Pancreas (tissue), 10 donors: ENCODE measurements at regions not wholly inside any gene's neighbourhood (a gene's known extent, or its start where the extent isn't known, plus 50 kb on each side); places are given as distances from the start of the nearest gene placed in this dataset.

Experiments
- ATAC-seq, 4 donors: fragments of 200-7000 bp; cut with Tn5 transposase; one replicate each; pipeline versions ENCODE4 v1.8.0 to v1.9.1; 2020; ENCODE audit warnings: mild to moderate bottlenecking in 4 of 4, moderate library complexity in 4 of 4
- DNase-seq, 6 donors: peaks; one replicate each; pipeline ENCODE4 v3.0.0-alpha.2; 2020
- FAIRE-seq: peaks from 2 replicates; lab custom pipeline; 2012; peaks lifted over from hg19 to GRCh38; lab: Jason Lieb, UNC
- H3K27ac ChIP-seq, 4 donors: fragments of 200-600 bp; sonication (generic); 1 replicate in 3 of 4; 2 replicates in 1 of 4; pipeline versions ENCODE4 v1.5.0 to v1.8.0; 2020
- H3K27me3 ChIP-seq, 4 donors: fragments of 200-600 bp; one replicate each; pipeline ENCODE4 v1.8.0; 2021
- H3K36me3 ChIP-seq, 3 donors: fragments of 200-600 bp; sonication (generic) in 1 of 3; one replicate each; pipeline versions ENCODE4 v1.5.0 to v1.8.0; 2020 to 2021
- H3K4me1 ChIP-seq, 3 donors: fragments of 200-600 bp; one replicate each; pipeline ENCODE4 v1.8.0; 2021
- H3K4me3 ChIP-seq, 4 donors: fragments of 200-600 bp; sonication (generic) in 2 of 4; one replicate each; pipeline versions ENCODE4 v1.5.0 to v1.8.0; 2020 to 2021
- H3K9me3 ChIP-seq, 4 donors: fragments of 200-600 bp; one replicate each; pipeline ENCODE4 v1.8.0; 2021
- WGBS, 2 donors: extraction: QIAGEN DNeasy Blood & Tissue Kit; methylation state at CpG; one replicate each; pipeline ENCODE4 v1.1.7; 2013; 5-methylcytosine and 5-hydroxymethylcytosine counted together
- intact Hi-C, 3 donors: fragments of 100-400 bp; cut with DNase I; formaldehyde crosslinking; loops; one replicate each; pipeline versions ENCODE4 v1.11.1 to v1.14.2; 2022
- TF ChIP-seq, protein P1 (sequence below), 4 donors: fragments of 200-600 bp; sonication (generic) in 3 of 4; IDR thresholded peaks; one replicate each; pipeline versions ENCODE4 v1.5.0 to v1.8.0; 2021; ENCODE audit warnings: antibody characterized with exemption in 4 of 4
- donor health status: healthy with polysubstance abuse.
- donor health status: DM: no; HTN: no; CAD: no; lungs with moderate emphysema.
- donor health status: DM: no; HTN: no; CAD: no.
- donor health status: control.
- donor health status: control.
- donor health status: Bipolar disorder and iron deficiency.
- donor health status: DM: yes; HTN: yes; CAD: no.
- donor health status: DM: no; HTN: no; CAD: no.
- donor health status: DM: no; HTN: no; CAD: no.
- donor health status: DM: yes; HTN: yes; CAD: no.

- Histone ChIP-seq H3K4me3 (no peak overlapping the region), H3K4me1 (no peaks in the 10 kb centered on the region), H3K36me3 (no peaks in the 10 kb centered on the region), H3K9me3 (peaks cover 0 to 3% (median 0%) of the 10 kb centered on the region in 4 donors), H3K27me3 (no peaks in the 10 kb centered on the region), H3K27ac (no peak overlapping the region)
- ATAC-seq, result no peak
- intact Hi-C loops, result no loop called here
- TF ChIP-seq, protein P1, sequence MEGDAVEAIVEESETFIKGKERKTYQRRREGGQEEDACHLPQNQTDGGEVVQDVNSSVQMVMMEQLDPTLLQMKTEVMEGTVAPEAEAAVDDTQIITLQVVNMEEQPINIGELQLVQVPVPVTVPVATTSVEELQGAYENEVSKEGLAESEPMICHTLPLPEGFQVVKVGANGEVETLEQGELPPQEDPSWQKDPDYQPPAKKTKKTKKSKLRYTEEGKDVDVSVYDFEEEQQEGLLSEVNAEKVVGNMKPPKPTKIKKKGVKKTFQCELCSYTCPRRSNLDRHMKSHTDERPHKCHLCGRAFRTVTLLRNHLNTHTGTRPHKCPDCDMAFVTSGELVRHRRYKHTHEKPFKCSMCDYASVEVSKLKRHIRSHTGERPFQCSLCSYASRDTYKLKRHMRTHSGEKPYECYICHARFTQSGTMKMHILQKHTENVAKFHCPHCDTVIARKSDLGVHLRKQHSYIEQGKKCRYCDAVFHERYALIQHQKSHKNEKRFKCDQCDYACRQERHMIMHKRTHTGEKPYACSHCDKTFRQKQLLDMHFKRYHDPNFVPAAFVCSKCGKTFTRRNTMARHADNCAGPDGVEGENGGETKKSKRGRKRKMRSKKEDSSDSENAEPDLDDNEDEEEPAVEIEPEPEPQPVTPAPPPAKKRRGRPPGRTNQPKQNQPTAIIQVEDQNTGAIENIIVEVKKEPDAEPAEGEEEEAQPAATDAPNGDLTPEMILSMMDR (IDR thresholded peaks at IDR 0.05), result no peak
- no peak for DNase-seq
- FAIRE-seq, result no peak
- 84% methylated on average over 2 of the region's 2 CpGs for WGBS, 2 donors
Measured at GRCh38 chr11:30811226-30811755, 225.1 kb upstream of the MPPED2 start.

DNA sequence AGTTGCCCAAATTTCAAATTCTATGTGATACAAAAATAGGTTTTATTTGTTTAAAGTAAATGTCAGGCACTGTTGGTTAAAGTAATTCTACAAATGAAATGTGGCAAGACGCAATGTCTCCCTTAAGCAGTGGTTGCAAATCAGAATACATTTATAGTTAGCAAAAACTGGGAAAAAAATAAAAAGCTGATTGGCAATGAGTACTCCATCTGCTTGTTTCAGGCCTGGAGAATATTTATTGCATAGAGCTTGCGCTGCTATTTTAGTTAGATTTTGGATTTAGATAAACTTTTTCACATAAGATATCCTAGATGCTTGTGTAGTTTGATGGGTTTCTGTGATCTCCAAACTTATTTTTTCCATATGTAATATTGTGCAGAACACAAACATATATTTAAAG, 224.0 kb upstream of the MPPED2 start:
- peaks cover 0 to 3% (median 0%) of the 10 kb centered on the region in 4 donors for H3K9me3 ChIP-seq
- TF ChIP-seq, protein P1 (IDR thresholded peaks at IDR 0.05), result no peak
- ATAC-seq (no peak), DNase-seq (no peak), FAIRE-seq (no peak)
- no peak overlapping the region for H3K4me3 ChIP-seq
- H3K27me3 ChIP-seq, result no peaks in the 10 kb centered on the region
- H3K4me1 ChIP-seq, result no peaks in the 10 kb centered on the region
- WGBS, 2 donors, result 95 to 99% methylated on average over 2 of the region's 2 CpGs
- no peaks in the 10 kb centered on the region for H3K36me3 ChIP-seq
- intact Hi-C loops, result no loop called here
- H3K27ac ChIP-seq, result no peak overlapping the region

- intact Hi-C loops, result no loop called here
Measured at GRCh38 chr11:30801357-30801756, 215.2 kb upstream of the MPPED2 start.

GRCh38 chr11:30800904-30801303, 214.8 kb upstream of the MPPED2 start:
- DNase-seq, result no peak
- Histone ChIP-seq H3K4me3 (no peak overlapping the region), H3K9me3 (no peaks in the 10 kb centered on the region), H3K36me3 (no peaks in the 10 kb centered on the region), H3K4me1 (no peaks in the 10 kb centered on the region), H3K27ac (no peak overlapping the region), H3K27me3 (no peaks in the 10 kb centered on the region)
- no peak for FAIRE-seq
- no peak for ATAC-seq
- TF ChIP-seq, protein P1 (IDR thresholded peaks at IDR 0.05), result no peak
- intact Hi-C loops, result no loop called here

More at GRCh38 chr11:30801357-30801756, 215.2 kb upstream of the MPPED2 start:
- FAIRE-seq (no peak), ATAC-seq (no peak), DNase-seq (no peak)
- WGBS, 2 donors, result 24 to 42% methylated on average over 4 of the region's 4 CpGs
- TF ChIP-seq, protein P1 (IDR thresholded peaks at IDR 0.05), result no peak
- Histone ChIP-seq H3K27ac (no peak overlapping the region), H3K4me3 (no peak overlapping the region), H3K36me3 (no peaks in the 10 kb centered on the region), H3K27me3 (no peaks in the 10 kb centered on the region), H3K4me1 (no peaks in the 10 kb centered on the region), H3K9me3 (no peaks in the 10 kb centered on the region)

DNA sequence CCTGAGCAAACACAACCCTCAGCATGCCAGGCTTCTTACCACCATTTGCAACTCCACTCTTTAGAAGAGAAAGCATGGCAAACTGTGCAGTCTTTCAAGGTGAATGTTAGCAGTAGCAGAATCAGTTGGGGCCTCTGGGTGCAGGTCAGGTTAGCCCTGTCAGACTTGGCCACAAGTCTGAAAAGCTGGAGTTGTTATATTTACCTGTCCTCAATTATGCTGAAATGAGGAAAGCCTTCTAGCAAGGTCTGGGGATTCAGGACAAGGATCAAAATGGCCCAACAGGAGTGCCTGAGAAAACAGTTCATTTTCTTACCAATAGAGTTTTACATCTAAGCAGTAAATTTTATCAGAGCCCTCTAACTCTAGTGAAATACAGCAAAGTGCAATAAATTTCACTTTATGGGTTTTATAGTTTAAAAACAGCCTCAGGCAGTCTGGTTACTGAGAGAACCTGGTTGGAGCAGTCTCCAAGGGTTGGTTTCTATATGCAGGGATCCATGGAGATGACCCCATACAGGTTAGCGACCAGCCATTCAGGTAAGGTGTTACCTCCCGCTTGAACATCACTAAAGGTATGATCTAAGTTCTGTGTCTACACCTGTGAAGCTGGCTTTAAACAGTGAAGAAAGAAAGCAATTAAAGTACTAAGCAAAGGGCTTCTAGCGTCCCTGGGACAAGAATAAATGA, 212.5 kb upstream of the MPPED2 start:
- no peaks in the 10 kb centered on the region for H3K36me3 ChIP-seq
- no peaks in the 10 kb centered on the region for H3K4me1 ChIP-seq
- H3K27me3 ChIP-seq, result no peaks in the 10 kb centered on the region
- intact Hi-C loops, result no loop called here
- DNase-seq (no peak), FAIRE-seq (no peak), ATAC-seq (no peak)
- H3K27ac ChIP-seq, result no peak overlapping the region
- no peaks in the 10 kb centered on the region for H3K9me3 ChIP-seq
- WGBS, 2 donors, result 88 to 93% methylated on average over 3 of the region's 3 CpGs
- H3K4me3 ChIP-seq, result no peak overlapping the region
- TF ChIP-seq, protein P1 (IDR thresholded peaks at IDR 0.05), result no peak
